Mucosa of gallbladder (tissue), 1 donor: ENCODE measurements at regions not wholly inside any gene's neighbourhood (a gene's known extent, or its start where the extent isn't known, plus 50 kb on each side); places are given as distances from the start of the nearest gene placed in this dataset.
A peak's percentile ranks its signal among the peaks of the same experiment; 100 is the strongest.

ENCODE experiments used
- DNase-seq: peaks from one replicate; pipeline ENCODE4 v3.0.0-alpha.2; 2020; ENCODE audit warnings: low spot score
- donor health status: DM: no; HTN: no; CAD: no.

GRCh38 chr9:116032683-116033440 is 120.7 kb upstream of the PAPPA start:
- DNase-seq: peak; percentile 31

GRCh38 chr9:116039312-116039711 is 114.3 kb upstream of the PAPPA start:
- no peak for DNase-seq

- no peak for DNase-seq
Observed at GRCh38 chr9:116039893-116040292, 113.7 kb upstream of the PAPPA start.

- DNase-seq: no peak
Observed at GRCh38 chr9:116042321-116042720, 111.3 kb upstream of the PAPPA start.

GRCh38 chr9:116045083-116045482 is 108.5 kb upstream of the PAPPA start:
- DNase-seq: no peak

- no peak for DNase-seq
Observed at GRCh38 chr9:116048081-116048480, 105.5 kb upstream of the PAPPA start.

GRCh38 chr9:116049456-116049855 is 104.1 kb upstream of the PAPPA start:
- no peak for DNase-seq

GRCh38 chr9:116051528-116051927 is 102.1 kb upstream of the PAPPA start:
- DNase-seq: no peak

GRCh38 chr9:116055536-116055935 is 98.1 kb upstream of the PAPPA start:
- DNase-seq: no peak

GRCh38 chr9:116057371-116057770 is 96.2 kb upstream of the PAPPA start:
- DNase-seq: no peak

- DNase-seq: no peak
Observed at GRCh38 chr9:116058421-116058820, 95.2 kb upstream of the PAPPA start.

GRCh38 chr9:116059466-116059865 is 94.1 kb upstream of the PAPPA start:
- DNase-seq: no peak

- no peak for DNase-seq
Observed at GRCh38 chr9:116060631-116061030, 93.0 kb upstream of the PAPPA start.

- no peak for DNase-seq
Observed at GRCh38 chr9:116061546-116062205, 91.9 kb upstream of the PAPPA start.

GRCh38 chr9:116062206-116062550 is 91.4 kb upstream of the PAPPA start:
- DNase-seq: no peak

- no peak for DNase-seq
Observed at GRCh38 chr9:116064970-116065369, 88.6 kb upstream of the PAPPA start.

GRCh38 chr9:116066221-116066620 is 87.4 kb upstream of the PAPPA start:
- DNase-seq: no peak

- no peak for DNase-seq
Observed at GRCh38 chr9:116067566-116067965, 86.0 kb upstream of the PAPPA start.

GRCh38 chr9:116070256-116070914 is 83.2 kb upstream of the PAPPA start:
- DNase-seq: no peak

- no peak for DNase-seq
Observed at GRCh38 chr9:116072046-116072445, 81.5 kb upstream of the PAPPA start.

GRCh38 chr9:116073826-116074225 is 79.8 kb upstream of the PAPPA start:
- no peak for DNase-seq

- DNase-seq: no peak
Observed at GRCh38 chr9:116074658-116075057, 78.9 kb upstream of the PAPPA start.

- no peak for DNase-seq
Observed at GRCh38 chr9:116075191-116075590, 78.4 kb upstream of the PAPPA start.
